CD4-positive, alpha-beta T cell treated with Interleukin-17A for 4 hours (primary cell): ENCODE measurements at regions not wholly inside any gene's neighbourhood (a gene's known extent, or its start where the extent isn't known, plus 50 kb on each side); places are given as distances from the start of the nearest gene placed in this dataset.
"Not testable (repeated sequence)": the region's sequence is repeated elsewhere in the genome, so short reads cannot be mapped to it uniquely, and the experiment has no call there.

Source experiments
- DNase-seq: peaks from one replicate; pipeline ENCODE4 v3.0.0-alpha.2; 2020; ENCODE audit warnings: mixed read lengths

DNA sequence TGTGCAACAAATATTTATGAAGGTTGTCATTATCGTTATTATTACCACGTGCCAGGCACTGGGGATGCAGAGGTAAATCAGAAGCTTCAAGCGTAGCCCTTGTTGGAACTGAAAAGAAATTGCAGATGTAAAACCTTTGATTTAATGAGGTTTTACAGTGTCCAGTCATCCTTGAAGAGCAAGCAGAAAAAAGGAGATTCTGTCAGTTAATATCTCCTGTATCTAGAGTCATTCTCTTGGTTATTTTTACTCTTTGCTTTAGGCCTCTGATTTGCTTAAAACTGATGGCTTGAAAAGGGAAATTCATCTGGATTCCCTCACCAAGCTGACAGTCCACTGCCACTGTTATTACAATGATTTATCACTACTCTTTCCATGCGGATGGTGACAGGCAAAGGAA is 179.3 kb downstream of the GALC start:
- no peak for DNase-seq

DNA sequence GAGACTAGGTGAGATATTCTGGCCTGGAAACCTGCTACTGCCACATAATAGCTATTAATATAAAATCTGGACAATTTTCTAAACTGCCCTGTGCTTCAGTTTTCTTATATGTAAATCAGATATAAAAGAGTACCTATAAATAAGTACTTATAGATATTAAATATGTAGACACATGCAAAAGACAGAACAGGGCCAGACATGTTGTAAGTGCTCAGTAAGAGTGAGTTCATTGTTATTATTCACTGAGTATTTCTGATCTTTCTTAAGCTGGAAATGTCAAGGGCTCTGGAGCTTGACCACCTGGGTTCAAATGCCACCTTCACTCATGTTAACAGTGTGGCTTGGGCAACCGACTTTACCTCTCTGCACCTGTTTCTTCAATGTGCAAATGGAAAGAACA is 179.8 kb downstream of the GALC start:
- no peak for DNase-seq

DNA sequence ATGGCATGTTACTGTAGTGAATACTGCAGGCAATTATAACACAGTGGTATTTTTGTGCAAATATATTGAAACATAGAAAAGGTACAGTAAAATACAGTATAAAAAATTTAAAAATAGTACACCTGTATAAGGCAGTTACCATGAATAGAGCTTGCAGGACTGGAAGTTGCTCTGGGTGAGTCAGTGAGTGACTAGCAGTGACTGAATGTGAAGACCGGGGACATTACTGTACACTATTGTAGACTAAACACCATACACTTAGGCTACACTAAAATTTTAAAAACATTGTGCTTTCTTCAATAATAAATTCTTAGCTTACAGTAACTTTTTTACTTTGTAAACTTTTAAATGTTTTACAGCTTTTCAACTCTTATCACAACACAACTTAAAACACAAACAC is 181.7 kb downstream of the GALC start:
- DNase-seq = no peak

DNA sequence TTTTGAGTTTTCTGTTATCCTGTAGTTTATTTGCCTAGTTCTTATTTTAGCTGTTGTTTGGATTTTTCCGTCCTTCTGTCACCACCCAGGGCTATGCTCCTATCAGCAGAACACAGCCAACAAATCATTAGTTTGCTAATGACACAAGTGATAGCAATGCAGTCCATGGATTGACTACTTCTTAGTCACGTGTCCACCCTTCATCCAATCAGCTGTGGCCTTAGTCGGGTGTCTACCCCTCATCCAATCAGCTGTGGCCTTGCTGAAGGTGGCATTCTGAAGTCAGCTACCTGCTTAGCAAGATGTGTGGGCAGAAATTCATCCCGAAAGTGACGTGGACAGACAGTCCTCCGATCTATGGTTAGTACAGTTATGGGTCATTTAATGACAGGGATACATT is 182.3 kb downstream of the GALC start:
- DNase-seq = no peak

DNA sequence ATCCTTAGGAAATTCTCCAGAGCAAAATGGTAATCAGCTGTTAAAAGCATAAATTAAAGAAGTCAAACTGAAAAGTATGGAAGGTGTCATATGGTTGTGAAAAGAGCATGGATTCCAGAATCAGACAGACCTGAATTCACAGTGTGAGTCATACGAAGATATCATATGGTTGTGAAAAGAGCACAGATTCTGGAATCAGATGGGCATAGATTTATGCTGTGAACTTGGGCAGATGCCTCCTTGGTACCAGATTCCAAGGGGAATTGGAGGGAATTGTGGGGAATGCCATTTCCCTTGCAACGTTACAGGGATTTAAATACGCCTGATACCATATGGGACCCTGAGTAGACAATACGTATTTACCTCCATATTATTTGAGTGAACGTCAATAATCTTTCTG is 183.7 kb downstream of the GALC start:
- no peak for DNase-seq

DNA sequence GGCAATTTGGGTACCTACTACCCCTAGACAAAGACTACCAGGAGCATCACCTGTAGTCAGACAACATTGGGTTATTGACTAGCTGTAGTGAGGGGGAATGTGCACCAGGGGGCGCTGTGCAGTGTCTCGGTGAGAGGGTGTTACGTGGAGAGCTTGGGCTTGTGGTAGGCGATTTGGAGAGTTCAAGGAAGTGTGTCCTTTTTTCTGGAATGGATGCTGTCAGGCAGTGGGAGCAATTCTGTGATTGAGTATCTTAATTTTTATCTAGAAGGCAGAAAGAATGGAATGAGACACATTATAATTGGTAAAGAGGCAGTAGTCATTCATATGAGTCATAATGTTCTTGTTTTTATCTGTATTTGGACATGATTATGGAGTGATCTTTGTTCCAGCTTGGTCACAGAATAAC is 187.7 kb downstream of the GALC start:
- peak; percentile 39 for DNase-seq

DNA sequence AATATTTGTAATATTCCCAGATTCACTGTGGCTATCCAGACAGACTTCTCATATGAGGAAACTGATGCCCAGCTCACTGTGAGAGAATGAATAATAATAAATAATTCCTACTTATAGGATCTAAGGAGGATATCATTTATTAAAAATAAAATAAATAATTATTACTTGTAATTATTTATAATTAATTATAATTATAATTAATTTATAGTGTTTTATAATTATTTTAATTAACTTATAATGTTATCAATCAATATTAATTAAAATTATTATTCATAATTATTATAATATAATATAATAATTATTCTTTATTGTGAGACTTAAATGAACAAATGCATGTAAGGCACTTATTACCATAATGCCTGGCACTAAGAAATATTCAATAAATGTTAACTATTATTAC is 192.8 kb downstream of the GALC start:
- DNase-seq = no peak

DNA sequence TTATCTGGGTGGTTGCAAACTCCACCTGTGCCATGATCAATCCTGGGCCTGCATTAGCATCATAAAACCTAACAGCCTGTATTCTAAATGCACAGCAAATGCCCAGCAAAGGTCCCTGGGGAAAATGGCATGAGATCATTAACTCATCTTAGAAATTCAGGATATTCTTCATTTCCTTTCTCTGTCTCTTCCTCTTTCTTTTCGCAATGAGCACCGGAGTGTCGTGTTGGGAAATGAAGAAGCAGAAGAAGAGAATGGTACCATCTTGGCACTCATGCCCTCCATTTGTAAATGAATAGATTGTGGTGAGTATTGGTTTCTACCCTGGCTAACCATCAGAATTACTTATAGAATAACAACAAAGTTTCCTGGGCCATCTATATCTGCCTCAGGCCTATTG is 193.6 kb downstream of the GALC start:
- no peak for DNase-seq

DNA sequence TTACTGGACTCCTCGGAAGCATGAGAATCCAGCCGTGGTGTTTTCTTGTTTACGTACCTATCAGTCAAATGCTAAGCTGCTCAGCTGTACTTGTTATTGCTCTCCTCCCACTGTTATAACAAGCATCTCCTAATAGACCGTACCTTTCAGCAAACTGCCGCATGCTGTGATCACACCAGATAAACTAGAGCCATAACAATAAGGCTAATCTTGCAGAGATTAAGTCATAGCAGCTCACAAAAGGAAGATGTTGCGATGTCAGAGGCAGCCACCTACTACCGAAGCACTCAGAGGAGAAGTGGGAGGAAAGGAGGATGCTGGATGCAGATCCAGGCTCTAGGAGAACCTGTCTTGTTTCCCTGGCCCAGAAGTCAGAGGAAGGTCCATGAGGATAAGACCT is 196.0 kb downstream of the GALC start:
- no peak for DNase-seq

DNA sequence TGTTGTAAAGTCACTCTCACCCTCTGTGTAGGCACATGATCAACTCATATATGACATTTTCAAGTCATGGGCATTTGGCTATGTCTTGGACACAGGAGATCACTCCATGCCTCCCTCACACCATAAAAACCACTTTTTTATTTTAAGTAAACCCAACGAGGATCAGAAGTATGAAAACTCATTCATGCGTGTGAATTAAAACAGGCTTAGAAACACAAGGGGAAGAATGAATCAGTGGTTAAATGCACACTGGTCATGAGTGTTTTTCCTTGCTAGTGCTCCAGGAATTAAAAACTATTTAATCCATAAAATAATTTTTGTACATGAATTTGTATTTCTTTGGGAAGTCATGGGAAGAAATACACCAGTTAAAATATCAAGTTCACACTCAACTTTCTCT is 198.4 kb downstream of the GALC start:
- DNase-seq = no peak

DNA sequence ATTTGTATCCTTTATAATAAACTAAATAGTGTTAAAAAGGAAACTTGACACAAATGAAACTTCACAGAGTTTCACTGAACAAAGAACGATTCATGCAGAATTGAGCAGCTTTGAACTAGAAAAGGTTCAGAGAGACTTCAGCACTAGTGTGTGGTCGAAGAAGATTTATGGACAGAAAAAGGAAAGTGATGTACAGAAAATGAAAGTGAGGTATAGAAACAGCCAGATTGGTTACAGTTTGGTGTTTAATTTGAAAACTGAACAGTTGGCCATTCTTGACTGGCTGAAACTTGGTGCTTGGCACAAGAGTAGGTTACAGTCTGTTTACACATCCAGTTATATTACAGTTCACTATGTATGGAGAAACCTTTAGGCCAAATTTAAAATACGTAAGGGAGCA is 207.1 kb downstream of the GALC start:
- DNase-seq = no peak

DNA sequence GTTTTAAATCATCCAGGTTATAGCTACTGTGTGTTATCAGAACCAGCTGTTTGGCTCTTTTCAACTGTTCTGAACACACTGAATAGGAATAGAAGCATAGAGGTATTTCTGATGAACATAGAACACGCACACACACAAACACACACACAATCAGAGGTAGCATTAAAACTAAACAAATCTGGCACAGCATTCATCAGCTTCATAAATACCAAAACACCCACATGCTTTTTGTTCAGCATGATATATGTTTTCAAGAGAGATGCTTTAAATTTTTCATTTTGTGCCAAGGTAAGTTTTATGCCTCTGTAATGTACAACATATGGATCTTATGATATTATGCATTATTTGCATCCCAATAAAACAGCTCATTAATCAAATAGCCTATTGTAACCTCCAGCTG is 208.6 kb downstream of the GALC start:
- no peak for DNase-seq

DNA sequence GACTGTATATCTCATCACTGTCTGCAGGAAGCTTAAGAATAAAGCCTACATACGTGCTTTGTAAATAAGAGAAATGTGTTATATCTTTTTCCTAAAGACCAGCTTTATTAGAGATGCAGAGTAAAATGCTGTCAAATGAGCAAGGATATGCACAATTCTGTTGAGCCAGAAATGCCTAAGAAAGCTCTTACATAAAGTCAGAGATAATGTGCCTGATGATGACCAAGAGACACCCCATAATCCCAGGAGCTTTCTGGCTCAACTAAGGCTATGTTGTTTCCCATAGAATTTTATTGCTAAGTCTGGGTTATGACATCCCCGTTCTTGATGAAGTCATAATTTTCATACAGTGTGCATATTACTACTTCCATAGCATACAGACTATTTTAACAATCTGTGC is 209.9 kb downstream of the GALC start:
- DNase-seq = no peak

DNA sequence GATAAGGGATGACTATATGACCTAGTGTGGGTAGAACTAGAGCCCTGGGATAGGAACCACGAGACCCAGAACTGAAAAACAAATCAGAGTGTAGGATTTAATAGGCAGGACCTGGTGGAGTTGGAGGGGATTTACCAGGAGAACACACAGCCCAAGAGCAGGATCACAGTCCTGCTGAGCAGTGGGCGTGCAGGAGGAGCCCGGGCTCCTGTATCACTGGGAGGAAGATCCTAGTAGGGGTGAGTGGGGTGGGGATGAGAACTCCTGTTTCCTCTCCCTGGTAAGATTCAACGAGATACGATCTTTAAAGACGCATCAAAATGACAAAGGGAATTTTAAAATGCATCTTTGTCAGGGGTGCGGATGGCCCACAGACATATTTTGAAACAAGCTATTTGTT is 220.1 kb downstream of the GALC start:
- no peak for DNase-seq

DNA sequence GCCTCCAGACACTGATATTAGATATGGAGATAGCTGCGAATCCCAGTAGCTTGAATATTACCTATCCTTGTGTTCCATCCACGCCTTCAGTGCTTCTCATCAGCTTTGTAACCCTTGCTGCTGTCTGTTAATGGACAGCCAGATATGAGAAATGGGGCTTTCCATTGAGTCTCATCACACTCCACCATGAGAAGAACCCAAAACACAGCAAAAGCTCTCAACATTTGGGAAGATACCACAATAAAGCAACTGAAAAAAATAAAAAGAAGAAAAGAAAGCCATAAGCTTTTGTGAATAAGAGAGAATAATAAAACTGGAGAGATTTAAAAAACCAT is 225.4 kb downstream of the GALC start:
- no peak for DNase-seq

DNA sequence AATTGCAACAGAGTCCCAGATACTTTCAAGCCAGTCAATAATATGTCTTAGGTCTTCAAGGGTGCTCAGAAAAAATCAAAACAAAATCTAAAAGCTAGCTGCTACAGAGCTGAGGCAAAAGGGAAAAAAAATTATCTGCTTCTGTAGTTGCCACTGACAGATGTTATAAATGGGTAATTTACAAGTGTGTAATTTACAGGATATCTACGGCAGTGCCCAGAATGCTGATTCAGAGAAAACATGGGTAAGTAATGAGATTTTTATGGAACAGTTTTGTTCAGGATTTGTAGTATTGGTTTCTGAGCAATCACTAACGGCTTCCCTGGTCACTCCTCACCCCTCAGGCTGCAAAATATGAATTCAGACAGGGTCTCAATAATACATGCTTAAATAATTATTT is 234.1 kb downstream of the GALC start:
- no peak for DNase-seq

DNA sequence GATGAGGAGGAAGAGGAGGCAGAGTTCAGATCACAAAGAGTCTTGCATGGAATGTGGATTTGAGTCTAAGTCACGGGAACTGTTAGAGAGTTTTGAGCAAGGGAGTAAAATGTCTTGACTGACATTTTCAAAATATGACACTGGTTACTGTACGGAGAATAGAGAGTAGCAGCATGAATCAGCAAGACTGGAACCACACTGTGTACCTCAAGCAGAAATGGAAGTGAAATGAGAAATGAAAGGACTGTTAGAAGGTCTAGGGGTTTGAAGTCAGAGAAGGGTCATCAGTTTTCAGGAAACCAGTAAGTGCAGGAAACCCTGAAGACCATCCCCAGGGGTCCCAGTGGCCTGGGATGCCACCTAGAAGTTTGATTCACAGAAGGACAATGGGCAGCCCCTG is 236.3 kb downstream of the GALC start:
- DNase-seq = no peak

DNA sequence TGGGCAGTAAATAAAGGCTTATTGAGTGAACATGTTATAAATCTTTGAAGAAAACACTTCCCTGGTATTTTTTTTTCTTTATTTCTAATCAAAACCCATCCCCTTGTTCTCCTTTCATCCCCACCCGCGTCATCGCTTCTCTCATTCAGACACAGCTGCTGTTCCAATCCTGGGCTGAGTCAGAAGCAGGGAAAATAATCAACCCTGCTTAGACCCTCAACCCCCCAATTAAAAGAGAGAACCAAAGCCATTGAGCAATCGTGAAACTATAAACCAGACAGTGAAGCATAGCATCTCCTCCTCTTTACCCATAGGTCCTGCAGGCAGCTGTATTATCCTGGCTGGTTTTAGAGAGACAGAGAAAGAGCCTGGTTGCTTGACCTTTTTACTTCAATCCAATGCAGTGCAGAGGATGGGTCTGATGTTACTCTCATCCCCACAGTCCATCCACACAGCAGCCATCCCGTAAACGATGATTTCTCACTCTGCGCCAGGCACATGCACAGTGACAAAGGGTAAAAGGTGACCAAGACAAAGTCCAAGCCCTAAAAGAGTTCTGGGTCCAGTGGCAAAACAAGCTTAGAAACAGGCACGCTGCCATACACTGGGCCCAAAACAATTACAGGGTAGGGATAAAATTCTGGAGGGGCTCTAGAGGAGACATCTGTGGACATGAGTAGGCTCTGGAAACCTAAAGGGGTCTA is 238.3 kb downstream of the GALC start:
- no peak for DNase-seq

DNA sequence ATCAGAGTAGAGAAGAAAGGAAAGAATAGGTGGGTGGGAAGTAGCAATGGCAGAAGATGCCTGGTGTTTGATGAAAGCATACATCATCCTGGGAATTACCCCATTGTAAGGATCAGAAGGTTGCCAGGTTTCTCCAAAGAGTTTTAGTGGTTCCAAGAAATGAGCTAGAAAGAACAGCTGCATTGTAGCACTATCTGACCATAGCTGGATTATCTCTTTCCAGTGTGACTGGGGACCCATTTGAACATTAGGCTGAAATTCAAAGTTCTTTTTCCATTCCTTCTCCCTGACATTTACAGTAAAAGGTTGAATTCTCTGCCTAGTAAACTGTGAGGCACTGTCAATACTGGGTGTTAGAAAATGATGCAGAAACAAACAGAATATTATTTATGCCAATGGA is 244.4 kb downstream of the GALC start:
- no peak for DNase-seq

DNA sequence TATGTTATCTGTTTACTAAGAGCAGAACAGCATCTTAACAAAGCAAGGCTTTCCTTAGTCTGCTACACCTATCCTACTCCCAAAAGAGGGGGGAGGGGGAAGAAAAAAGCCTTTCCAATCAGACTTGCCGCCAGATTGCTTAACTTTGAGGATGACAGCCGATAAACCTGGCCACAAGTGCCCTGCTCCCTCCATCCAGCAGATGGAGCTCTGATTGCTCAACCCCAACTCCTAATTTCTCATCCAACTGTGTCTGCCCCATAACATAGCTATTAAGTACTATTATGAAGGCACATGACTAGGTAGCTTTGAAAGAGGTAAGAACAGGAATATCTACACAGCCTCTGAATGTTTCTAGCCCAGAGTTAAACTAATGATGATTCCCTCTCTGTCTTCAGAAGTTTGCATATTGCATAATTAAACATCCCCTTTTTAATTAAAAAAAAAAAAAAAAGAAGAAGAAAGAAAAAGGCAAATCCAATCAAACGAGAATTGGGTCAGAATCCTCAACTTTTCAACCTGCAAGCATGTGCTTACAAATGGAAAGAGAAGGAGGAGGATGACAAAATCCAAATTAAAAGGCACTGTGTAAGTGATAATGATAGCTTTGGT is 247.4 kb downstream of the GALC start:
- DNase-seq = no peak

DNA sequence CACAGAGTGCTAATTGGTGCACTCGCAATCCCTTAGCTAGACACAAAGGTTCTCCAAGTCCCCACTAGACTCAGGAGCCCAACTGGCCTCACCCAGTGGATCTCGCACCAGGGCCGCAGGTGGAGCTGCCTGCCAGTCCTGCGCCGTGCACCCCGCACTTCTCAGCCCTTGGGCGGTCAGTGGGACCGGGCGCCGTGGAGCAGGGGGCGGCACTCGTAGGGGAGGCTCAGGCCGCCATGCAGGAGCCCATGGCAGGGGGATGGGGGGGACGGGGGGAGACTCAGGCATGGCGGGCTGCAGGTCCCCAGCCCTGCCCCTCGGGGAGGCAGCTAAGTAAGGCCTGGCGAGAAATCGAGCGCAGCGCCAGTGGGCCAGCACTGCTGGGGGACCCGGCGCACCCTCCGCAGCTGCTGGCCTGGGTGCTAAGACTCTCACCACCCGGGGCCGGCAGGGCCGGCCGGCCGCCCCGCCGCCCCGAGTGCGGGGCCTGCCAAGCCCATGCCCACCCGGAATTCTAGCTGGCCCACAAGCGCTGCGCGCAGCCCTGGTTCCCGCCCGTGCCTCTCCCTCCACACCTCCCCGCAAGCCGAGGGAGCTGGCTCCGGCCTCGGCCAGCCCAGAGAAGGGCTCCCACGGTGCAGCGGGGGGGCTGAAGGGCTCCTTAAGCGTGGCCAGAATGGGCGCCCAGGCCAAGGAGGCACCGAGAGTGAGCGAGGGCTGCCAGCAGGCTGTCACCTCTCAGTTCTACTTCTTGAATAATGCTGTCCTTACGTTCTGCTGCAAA is 258.2 kb downstream of the GALC start:
- not testable (repeated sequence) for DNase-seq

DNA sequence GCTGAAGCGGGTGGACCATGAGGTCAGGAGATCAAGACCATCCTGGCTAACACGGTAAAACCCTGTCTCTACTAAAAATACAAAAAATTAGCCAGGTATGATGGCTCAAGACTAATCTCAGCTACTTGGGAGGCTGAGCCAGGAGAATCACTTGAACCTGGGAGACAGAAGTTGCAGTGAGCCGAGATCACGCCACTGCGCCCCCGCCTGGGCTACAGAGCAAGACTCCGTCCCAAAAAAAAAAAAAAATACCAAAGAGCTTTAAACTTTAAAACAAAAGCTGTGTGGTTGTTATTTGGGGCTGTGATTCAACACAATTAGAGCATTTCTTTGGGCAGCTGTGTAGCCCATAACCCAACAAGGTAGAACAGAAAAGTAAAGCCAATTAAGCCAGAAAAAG is 259.9 kb downstream of the GALC start:
- DNase-seq = not testable (repeated sequence)

DNA sequence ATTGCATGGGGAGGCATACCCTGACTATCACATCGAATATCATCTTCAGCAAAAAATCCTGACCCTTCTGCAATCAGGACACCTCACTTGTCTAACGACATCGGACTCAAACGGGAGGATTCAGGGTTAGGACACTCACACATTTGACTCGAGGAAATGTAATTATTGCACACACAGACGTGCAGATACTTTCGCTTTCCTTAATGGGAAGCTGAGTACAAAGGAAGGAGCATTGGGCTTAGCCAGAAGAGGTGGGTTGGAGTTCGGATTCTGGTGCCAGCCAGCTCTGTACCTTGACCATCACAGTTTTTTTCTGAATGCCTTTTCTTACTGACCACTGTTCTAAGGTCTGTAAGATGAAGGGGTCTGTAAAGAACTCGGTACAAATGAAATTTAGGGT is 260.4 kb downstream of the GALC start:
- no peak for DNase-seq

DNA sequence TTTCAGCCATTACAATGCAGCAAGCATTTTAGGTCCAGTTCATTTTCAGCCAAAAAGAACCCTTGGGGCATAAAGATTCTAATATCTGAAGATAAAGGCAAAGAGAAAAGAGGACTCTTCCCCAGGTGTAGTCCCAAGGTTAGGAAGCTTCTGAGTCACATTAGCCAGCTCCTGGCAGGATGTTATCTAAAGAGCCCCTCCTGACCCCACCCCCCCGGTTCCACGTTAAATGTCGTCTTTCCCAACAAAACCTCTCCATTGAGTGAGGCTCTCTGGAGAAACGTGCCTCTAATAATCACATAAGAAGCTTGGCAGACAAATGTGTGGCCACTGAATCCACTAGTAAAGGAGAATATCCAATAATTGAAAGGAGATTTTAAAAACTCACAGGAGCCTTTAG is 267.7 kb downstream of the GALC start:
- no peak for DNase-seq
